CD14-positive monocyte (primary cell): ENCODE measurements at regions not wholly inside any gene's neighbourhood (a gene's known extent, or its start where the extent isn't known, plus 50 kb on each side); places are given as distances from the start of the nearest gene placed in this dataset.

Experiments
- DNase-seq, 3 donors: peaks; one replicate each; pipeline ENCODE4 v3.0.0-alpha.2; 2011 to 2022
- H2AFZ ChIP-seq: 2 replicates; pipeline ENCODE4 v1.6.0; 2012; ENCODE audit warnings: mild to moderate bottlenecking, low read depth, low read length, inconsistent platforms; ENCODE audit not compliant: insufficient read depth, poor library complexity, severe bottlenecking
- H3K27ac ChIP-seq, 2 donors: 1 replicate in 1 of 2; 2 replicates in 1 of 2; pipeline ENCODE4 v1.5.1; 2012 to 2013; ENCODE audit warnings: low read length in 2 of 2, control low read depth in 1 of 2, inconsistent platforms in 1 of 2, low read depth in 1 of 2, mild to moderate bottlenecking in 1 of 2
- H3K27me3 ChIP-seq, 2 donors: one replicate each; pipeline versions ENCODE4 v1.6.0 to v1.6.1; 2011 to 2013; ENCODE audit warnings: low read length in 2 of 2; ENCODE audit not compliant: control insufficient read depth in 2 of 2, insufficient read depth in 2 of 2
- H3K36me3 ChIP-seq, 2 donors: replicated peaks in 1 of 2; 1 replicate in 1 of 2; 2 replicates in 1 of 2; pipeline versions ENCODE4 v1.5.1 to v1.6.1; 2012 to 2013; ENCODE audit warnings: low read length in 2 of 2, control low read depth in 1 of 2, inconsistent platforms in 1 of 2, mild to moderate bottlenecking in 1 of 2; ENCODE audit not compliant: insufficient read depth in 2 of 2, control insufficient read depth in 1 of 2
- H3K4me1 ChIP-seq, 2 donors: 1 replicate in 1 of 2; 2 replicates in 1 of 2; pipeline versions ENCODE4 v1.5.1 to v1.6.1; 2012 to 2013; ENCODE audit warnings: low read length in 2 of 2, control low read depth in 1 of 2, inconsistent platforms in 1 of 2, mild to moderate bottlenecking in 1 of 2, moderate library complexity in 1 of 2; ENCODE audit not compliant: insufficient read depth in 2 of 2, control insufficient read depth in 1 of 2
- H3K4me2 ChIP-seq: replicated peaks from 2 replicates; pipeline ENCODE3; 2012; ENCODE audit warnings: low read length, moderate library complexity, mild to moderate bottlenecking; ENCODE audit not compliant: poor library complexity, severe bottlenecking; ENCODE audit errors: extremely low read depth
- H3K4me3 ChIP-seq, 3 experiments: fragments of 200-600 bp in 1 of 3; sonication (generic) in 1 of 3; replicated peaks in 1 of 3; 1 replicate in 2 of 3; 2 replicates in 1 of 3; pipeline ENCODE4 v1.5.1; 2011 to 2013; ENCODE audit warnings: low read length in 3 of 3, mild to moderate bottlenecking in 3 of 3, control low read depth in 2 of 3, low read depth in 2 of 3, inconsistent platforms in 1 of 3, moderate library complexity in 1 of 3
- H3K79me2 ChIP-seq: 2 replicates; pipeline ENCODE4 v1.6.0; 2012; ENCODE audit warnings: mild to moderate bottlenecking, control low read depth, inconsistent platforms, low read length, moderate library complexity; ENCODE audit not compliant: insufficient read depth
- H3K9ac ChIP-seq: 2 replicates; pipeline ENCODE4 v1.6.0; 2017; ENCODE audit warnings: low read length, mild to moderate bottlenecking; ENCODE audit not compliant: insufficient read depth, poor library complexity, severe bottlenecking
- H3K9me3 ChIP-seq, 2 donors: replicated peaks in 1 of 2; 1 replicate in 1 of 2; 2 replicates in 1 of 2; pipeline versions ENCODE4 v1.5.1 to v1.6.1; 2012 to 2013; ENCODE audit warnings: low read length in 2 of 2, control low read depth in 1 of 2; ENCODE audit not compliant: control insufficient read depth in 1 of 2, insufficient read depth in 1 of 2
- H4K20me1 ChIP-seq: 2 replicates; pipeline ENCODE4 v1.6.0; 2012; ENCODE audit warnings: mild to moderate bottlenecking, low read length, control low read depth, moderate library complexity; ENCODE audit not compliant: insufficient read depth
- H3K27ac Mint-ChIP-seq, 7 donors: one replicate each; pipeline ENCODE4 v1.8.0; 2020; ENCODE audit warnings: mild to moderate bottlenecking in 7 of 7, mixed read lengths in 7 of 7, moderate library complexity in 6 of 7, inconsistent platforms in 2 of 7
- H3K27me3 Mint-ChIP-seq, 3 donors: one replicate each; pipeline ENCODE4 v1.8.0; 2021 to 2022; ENCODE audit warnings: low read depth in 3 of 3, mild to moderate bottlenecking in 3 of 3, mixed read lengths in 3 of 3, moderate library complexity in 3 of 3, inconsistent platforms in 1 of 3
- H3K36me3 Mint-ChIP-seq, 2 donors: one replicate each; pipeline ENCODE4 v1.8.0; 2020; ENCODE audit warnings: mixed read lengths in 2 of 2, inconsistent platforms in 1 of 2, mild to moderate bottlenecking in 1 of 2
- H3K4me1 Mint-ChIP-seq: one replicate; pipeline ENCODE4 v1.8.0; 2020; ENCODE audit warnings: mild to moderate bottlenecking, mixed read lengths
- H3K4me3 Mint-ChIP-seq, 2 donors: one replicate each; pipeline ENCODE4 v1.8.0; 2020; ENCODE audit warnings: mild to moderate bottlenecking in 2 of 2, mixed read lengths in 2 of 2, moderate library complexity in 1 of 2
- H3K9me3 Mint-ChIP-seq, 7 donors: one replicate each; pipeline ENCODE4 v1.8.0; 2020 to 2022; ENCODE audit warnings: mixed read lengths in 7 of 7, mild to moderate bottlenecking in 6 of 7, moderate library complexity in 6 of 7, inconsistent platforms in 2 of 7
- CTCF ChIP-seq: fragments of 200-600 bp; IDR thresholded peaks from one replicate; pipeline ENCODE4 v1.8.0; 2022; ENCODE audit warnings: antibody characterized with exemption, mild to moderate bottlenecking
- WGBS: methylation state at CpG from one replicate; pipeline ENCODE4 v1.1.5; 2013; ENCODE audit warnings: missing lambda C conversion rate; ENCODE audit not compliant: insufficient coverage; 5-methylcytosine and 5-hydroxymethylcytosine counted together
- intact Hi-C, 2 donors: fragments of 100-400 bp; cut with micrococcal nuclease; formaldehyde crosslinking; loops; one replicate each; pipeline versions ENCODE4 v1.15.0 to v1.15.1; 2023

GRCh38 chr12:13857750-13858149 is 123.7 kb downstream of the GRIN2B start:
- no peaks in the 10 kb centered on the region for H4K20me1 ChIP-seq
- no peaks in the 10 kb centered on the region for H3K4me1 ChIP-seq
- Mint-ChIP-seq H3K27ac (no peak overlapping the region), H3K4me3 (no peak overlapping the region), H3K4me1 (no peaks in the 10 kb centered on the region), H3K27me3 (peaks cover 0 to 1% (median 0%) of the 10 kb centered on the region in 3 donors), H3K9me3 (peaks cover 0 to 2% (median 1%) of the 10 kb centered on the region in 7 donors), H3K36me3 (no peaks in the 10 kb centered on the region)
- H2AFZ ChIP-seq: no peak overlapping the region
- H3K4me3 ChIP-seq: no peak overlapping the region
- TF ChIP-seq CTCF: no peak
- no peaks in the 10 kb centered on the region for H3K36me3 ChIP-seq
- H3K79me2 ChIP-seq: no peaks in the 10 kb centered on the region
- H3K9me3 ChIP-seq: no peaks in the 10 kb centered on the region
- DNase-seq: no peak
- WGBS: 81% methylated on average over 3 of the region's 5 CpGs
- intact Hi-C loops: no loop called here
- H3K4me2 ChIP-seq: no peak overlapping the region
- H3K9ac ChIP-seq: no peak overlapping the region
- H3K27ac ChIP-seq: no peak overlapping the region
- no peaks in the 10 kb centered on the region for H3K27me3 ChIP-seq

DNA sequence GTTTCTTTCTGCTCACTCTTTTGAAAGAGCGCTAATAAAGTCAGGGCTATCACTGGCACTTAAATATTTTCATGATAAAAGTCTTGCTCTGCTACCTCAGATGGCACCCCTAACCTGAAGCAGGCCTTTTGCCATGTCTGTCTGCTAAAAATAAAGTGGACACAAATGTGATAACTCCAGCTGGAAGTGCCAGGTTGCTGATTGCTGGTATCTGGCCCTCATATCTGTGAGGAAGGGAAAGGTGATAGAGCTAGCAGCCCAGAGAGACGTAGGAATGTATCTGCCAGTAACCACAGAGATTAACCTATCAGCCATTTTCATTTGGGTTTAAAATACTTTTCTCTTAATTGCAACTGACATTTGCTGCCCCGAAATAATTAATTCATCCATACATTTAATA is 127.9 kb downstream of the GRIN2B start:
- Mint-ChIP-seq H3K4me3 (no peak overlapping the region), H3K9me3 (peaks cover 0 to 4% (median 1%) of the 10 kb centered on the region in 7 donors), H3K36me3 (no peaks in the 10 kb centered on the region), H3K4me1 (no peaks in the 10 kb centered on the region), H3K27me3 (peaks cover 0 to 5% (median 0%) of the 10 kb centered on the region in 3 donors), H3K27ac (no peak overlapping the region)
- no peak overlapping the region for H2AFZ ChIP-seq
- no peaks in the 10 kb centered on the region for H3K27me3 ChIP-seq
- H3K27ac ChIP-seq: no peak overlapping the region
- no peak overlapping the region for H3K4me2 ChIP-seq
- H3K4me1 ChIP-seq: no peaks in the 10 kb centered on the region
- no peak for TF ChIP-seq CTCF
- H3K9ac ChIP-seq: no peak overlapping the region
- H4K20me1 ChIP-seq: no peaks in the 10 kb centered on the region
- H3K9me3 ChIP-seq: no peaks in the 10 kb centered on the region
- intact Hi-C loops: no loop called here
- no peak for DNase-seq
- no peaks in the 10 kb centered on the region for H3K79me2 ChIP-seq
- H3K36me3 ChIP-seq: no peaks in the 10 kb centered on the region
- H3K4me3 ChIP-seq: no peak overlapping the region
- WGBS: 75% methylated on average over 1 of the region's 3 CpGs
